Astrocyte (in vitro differentiated cells and primary cell): ENCODE measurements at regions not wholly inside any gene's neighbourhood (a gene's known extent, or its start where the extent isn't known, plus 50 kb on each side); places are given as distances from the start of the nearest gene placed in this dataset.

Source experiments
- DNase-seq: peaks from one replicate; pipeline ENCODE4 v3.0.0-alpha.2; 2010; ENCODE audit warnings: low read depth
- FAIRE-seq: peaks from 2 replicates; lab custom pipeline; 2011; peaks lifted over from hg19 to GRCh38; lab: Jason Lieb, UNC
- H2AFZ ChIP-seq: 2 replicates; pipeline ENCODE4 v1.6.0; 2012; ENCODE audit warnings: low read depth, low read length, inconsistent platforms
- H3K27ac ChIP-seq: 2 replicates; pipeline ENCODE4 v1.5.1; 2011; ENCODE audit warnings: low read depth, low read length, inconsistent platforms
- H3K27me3 ChIP-seq: 2 replicates; pipeline ENCODE4 v1.6.0; 2011; ENCODE audit warnings: low read length, inconsistent platforms; ENCODE audit not compliant: insufficient read depth
- H3K36me3 ChIP-seq: 2 replicates; pipeline ENCODE4 v1.5.1; 2011; ENCODE audit warnings: low read length, inconsistent platforms; ENCODE audit not compliant: insufficient read depth
- H3K4me1 ChIP-seq: 2 replicates; pipeline ENCODE4 v1.5.1; 2011; ENCODE audit warnings: low read length, inconsistent platforms; ENCODE audit not compliant: insufficient read depth
- H3K4me2 ChIP-seq: 2 replicates; pipeline ENCODE4 v1.6.0; 2012; ENCODE audit warnings: low read length, inconsistent platforms
- H3K4me3 ChIP-seq: 2 replicates; pipeline ENCODE4 v1.5.1; 2011; ENCODE audit warnings: low read depth, mild to moderate bottlenecking, low read length, inconsistent platforms; ENCODE audit not compliant: insufficient read depth
- H3K79me2 ChIP-seq: 2 replicates; pipeline ENCODE4 v1.6.0; 2012; ENCODE audit warnings: mild to moderate bottlenecking, low read length, inconsistent platforms; ENCODE audit not compliant: insufficient read depth
- H3K9ac ChIP-seq: 2 replicates; pipeline ENCODE4 v1.6.0; 2012; ENCODE audit warnings: mild to moderate bottlenecking, low read length, inconsistent platforms
- H3K9me3 ChIP-seq: 2 replicates; pipeline ENCODE4 v1.5.1; 2012; ENCODE audit warnings: low read depth, mild to moderate bottlenecking, low read length, inconsistent platforms; ENCODE audit not compliant: insufficient read depth
- H4K20me1 ChIP-seq: 2 replicates; pipeline ENCODE4 v1.6.0; 2012; ENCODE audit warnings: low read length, inconsistent platforms; ENCODE audit not compliant: insufficient read depth
- H3K27ac Mint-ChIP-seq: one replicate; pipeline ENCODE4 v1.8.0; 2021; ENCODE audit warnings: mild to moderate bottlenecking, mixed read lengths; ENCODE audit not compliant: unreplicated experiment
- H3K27me3 Mint-ChIP-seq: one replicate; pipeline ENCODE4 v1.8.0; 2021; ENCODE audit warnings: low read depth, mixed read lengths; ENCODE audit not compliant: unreplicated experiment
- H3K36me3 Mint-ChIP-seq: one replicate; pipeline ENCODE4 v1.8.0; 2021; ENCODE audit warnings: low read depth, mixed read lengths; ENCODE audit not compliant: unreplicated experiment
- H3K4me1 Mint-ChIP-seq: one replicate; pipeline ENCODE4 v1.8.0; 2021; ENCODE audit warnings: low read depth, mixed read lengths; ENCODE audit not compliant: unreplicated experiment
- H3K4me3 Mint-ChIP-seq: one replicate; pipeline ENCODE4 v1.8.0; 2021; ENCODE audit warnings: mild to moderate bottlenecking, moderate library complexity, mixed read lengths; ENCODE audit not compliant: unreplicated experiment
- H3K9me3 Mint-ChIP-seq: one replicate; pipeline ENCODE4 v1.8.0; 2021; ENCODE audit warnings: mild to moderate bottlenecking, mixed read lengths; ENCODE audit not compliant: unreplicated experiment
- CTCF ChIP-seq: IDR thresholded peaks from 2 replicates; pipeline ENCODE4 v1.5.1; 2011; ENCODE audit warnings: low read depth, mild to moderate bottlenecking, inconsistent platforms, low read length, moderate library complexity; ENCODE audit not compliant: insufficient read depth
- EZH2 ChIP-seq: IDR thresholded peaks from 2 replicates; pipeline ENCODE4 v1.6.1; 2012; ENCODE audit warnings: mild to moderate bottlenecking, low read length, inconsistent platforms; ENCODE audit not compliant: insufficient read depth

GRCh38 chr9:11431490-11431889, 818.7 kb upstream of the PTPRD start:
- Histone ChIP-seq H3K27ac (no peak overlapping the region), H3K4me2 (no peak overlapping the region), H2AFZ (no peak overlapping the region), H3K79me2 (no peaks in the 10 kb centered on the region), H3K36me3 (no peaks in the 10 kb centered on the region), H3K27me3 (no peaks in the 10 kb centered on the region), H4K20me1 (no peaks in the 10 kb centered on the region), H3K4me1 (no peaks in the 10 kb centered on the region), H3K4me3 (no peak overlapping the region), H3K9me3 (no peaks in the 10 kb centered on the region), H3K9ac (no peak overlapping the region)
- Mint-ChIP-seq H3K36me3 (no peaks in the 10 kb centered on the region), H3K4me1 (no peaks in the 10 kb centered on the region), H3K27ac (no peak overlapping the region), H3K9me3 (no peaks in the 10 kb centered on the region), H3K27me3 (no peaks in the 10 kb centered on the region), H3K4me3 (no peak overlapping the region)
- no peak for TF ChIP-seq CTCF
- no peak for TF ChIP-seq EZH2
- FAIRE-seq (no peak), DNase-seq (no peak)

- Histone ChIP-seq H3K27ac (no peak overlapping the region), H3K4me1 (no peaks in the 10 kb centered on the region), H3K4me2 (no peak overlapping the region), H3K4me3 (no peak overlapping the region), H3K9ac (no peak overlapping the region), H3K36me3 (no peaks in the 10 kb centered on the region), H3K79me2 (no peaks in the 10 kb centered on the region), H3K9me3 (no peaks in the 10 kb centered on the region), H4K20me1 (no peaks in the 10 kb centered on the region), H3K27me3 (no peaks in the 10 kb centered on the region), H2AFZ (no peak overlapping the region)
- TF ChIP-seq CTCF: no peak
- TF ChIP-seq EZH2: no peak
- Mint-ChIP-seq H3K4me3 (no peak overlapping the region), H3K36me3 (no peaks in the 10 kb centered on the region), H3K9me3 (no peaks in the 10 kb centered on the region), H3K27me3 (no peaks in the 10 kb centered on the region), H3K4me1 (no peaks in the 10 kb centered on the region), H3K27ac (no peak overlapping the region)
- DNase-seq: no peak
- FAIRE-seq: no peak
Measured at GRCh38 chr9:11432361-11432760, 819.6 kb upstream of the PTPRD start.

- Mint-ChIP-seq H3K27ac (no peak overlapping the region), H3K9me3 (no peaks in the 10 kb centered on the region), H3K36me3 (no peaks in the 10 kb centered on the region), H3K27me3 (no peaks in the 10 kb centered on the region), H3K4me3 (no peak overlapping the region), H3K4me1 (no peaks in the 10 kb centered on the region)
- FAIRE-seq (no peak), DNase-seq (no peak)
- no peaks in the 10 kb centered on the region for H3K79me2 ChIP-seq
- no peaks in the 10 kb centered on the region for H3K27me3 ChIP-seq
- no peaks in the 10 kb centered on the region for H3K4me1 ChIP-seq
- H2AFZ ChIP-seq: no peak overlapping the region
- no peak overlapping the region for H3K4me2 ChIP-seq
- no peak overlapping the region for H3K27ac ChIP-seq
- TF ChIP-seq EZH2 (no peak), CTCF (no peak)
- H3K9me3 ChIP-seq: peaks cover 3% of the 10 kb centered on the region
- no peaks in the 10 kb centered on the region for H3K36me3 ChIP-seq
- H3K9ac ChIP-seq: no peak overlapping the region
- H4K20me1 ChIP-seq: no peaks in the 10 kb centered on the region
- no peak overlapping the region for H3K4me3 ChIP-seq
Measured at GRCh38 chr9:11443631-11444030, 830.8 kb upstream of the PTPRD start.
